ENCODE measurements at regions not wholly inside any gene's neighbourhood (a gene's known extent, or its start where the extent isn't known, plus 50 kb on each side); places are given as distances from the start of the nearest gene placed in this dataset.

- no peak overlapping the region for H3K56ac ChIP-seq (ENCODE audit: insufficient read length, low read depth, low read length)
- Mint-ChIP-seq H3K4me1 (peaks cover 0 to 2% of the 10 kb centered on the region in 2 experiments; a peak in 1 of 4 replicates), H3K27me3 (ENCODE audit: low read depth) (no peaks in the 10 kb centered on the region), H3K27ac (no peak overlapping the region), H3K36me3 (ENCODE audit: insufficient read depth in 1 of 3, low read depth in 3 of 3) (no peaks in the 10 kb centered on the region; a peak in 1 of 7 replicates), H3K4me3 (no peak overlapping the region), H3K9me3 (no peaks in the 10 kb centered on the region)
- TF ChIP-seq CTCF (conservative IDR thresholded peaks at IDR 0.05), result no peak
- H3T11ph ChIP-seq (ENCODE audit: low read length), result no peak overlapping the region
- no peaks in the 10 kb centered on the region for H3K79me1 ChIP-seq (ENCODE audit: insufficient read depth, low read depth, low read length, poor library complexity, severe bottlenecking)
- H4K5ac ChIP-seq (ENCODE audit: insufficient read length, low read depth, low read length), result no peak overlapping the region
- H3K9me3 ChIP-seq (ENCODE audit: control insufficient read depth, low read depth, low read length), result no peaks in the 10 kb centered on the region
- no peak overlapping the region for H2BK12ac ChIP-seq (ENCODE audit: insufficient read length, low read depth, low read length)
- no peak overlapping the region for H2AK5ac ChIP-seq (ENCODE audit: insufficient read length, low read length)
- H3K9ac ChIP-seq (ENCODE audit: extremely low read depth, insufficient read length, low read length), result no peak overlapping the region
- no peak overlapping the region for H2BK20ac ChIP-seq (ENCODE audit: low read depth, low read length, poor library complexity, severe bottlenecking)
- no peaks in the 10 kb centered on the region for H3K23me2 ChIP-seq (ENCODE audit: insufficient read length, low read depth, low read length, poor library complexity, severe bottlenecking)
- H2AFZ ChIP-seq (ENCODE audit: low read length), result no peak overlapping the region
- H3K4me2 ChIP-seq (ENCODE audit: insufficient read depth, insufficient read length, low read length), result no peak overlapping the region
- WGBS (ENCODE audit: extremely low coverage, insufficient read length, low lambda C conversion rate), result no CpG with 5 or more reads among the region's 3 CpGs
- DNase-seq, result no peak
- H2BK5ac ChIP-seq (ENCODE audit: insufficient read length, low read length), result no peak overlapping the region
- no peak overlapping the region for H2BK15ac ChIP-seq (ENCODE audit: low read depth, low read length)
- no peak overlapping the region for H4K91ac ChIP-seq (ENCODE audit: insufficient read length, low read depth, low read length)
- no peaks in the 10 kb centered on the region for H3K27me3 ChIP-seq (ENCODE audit: insufficient read depth, low read length)
- H3K14ac ChIP-seq (ENCODE audit: insufficient read depth, low read length), result no peak overlapping the region
- H2BK120ac ChIP-seq (ENCODE audit: low read depth, low read length, poor library complexity, severe bottlenecking), result no peak overlapping the region
- H3K79me2 ChIP-seq (ENCODE audit: insufficient read depth, low read length), result no peaks in the 10 kb centered on the region
- no peak overlapping the region for H3K27ac ChIP-seq (ENCODE audit: insufficient read length, low read depth, low read length)
- H3K4ac ChIP-seq (ENCODE audit: low read depth, low read length), result no peak overlapping the region
- H3K23ac ChIP-seq (ENCODE audit: insufficient read length, low read depth, low read length), result no peak overlapping the region
- no peaks in the 10 kb centered on the region for H4K20me1 ChIP-seq (ENCODE audit: control insufficient read depth, insufficient read depth, insufficient read length)
- no peaks in the 10 kb centered on the region for H3K4me1 ChIP-seq (ENCODE audit: insufficient read depth, low read length)
- no peak overlapping the region for H4K8ac ChIP-seq (replicated peaks; ENCODE audit: insufficient read length, low read depth, low read length)
- H3K18ac ChIP-seq (ENCODE audit: insufficient read length, low read depth, low read length), result no peak overlapping the region
These were observed 625.8 kb upstream of the ALCAM start for GRCh38 chr3:104740874-104741379.
